GM12891 (cell line): ENCODE measurements at regions not wholly inside any gene's neighbourhood (a gene's known extent, or its start where the extent isn't known, plus 50 kb on each side); places are given as distances from the start of the nearest gene placed in this dataset.

Experiments
- DNase-seq: peaks from one replicate; pipeline ENCODE4 v3.0.0; 2011; ENCODE audit warnings: low spot score; ENCODE audit not compliant: insufficient read length
- FAIRE-seq: peaks from 2 replicates; lab custom pipeline; 2011; peaks lifted over from hg19 to GRCh38; lab: Jason Lieb, UNC
- PAX5 ChIP-seq: IDR thresholded peaks from 2 replicates; pipeline ENCODE4 v1.6.1; 2011; ENCODE audit warnings: low read length, moderate library complexity, mild to moderate bottlenecking; ENCODE audit not compliant: insufficient read depth, severe bottlenecking
- POLR2A ChIP-seq: IDR thresholded peaks from 2 replicates; pipeline ENCODE4 v1.6.1; 2011; ENCODE audit warnings: low read depth, low read length, control low read depth
- POLR2AphosphoS5 ChIP-seq: IDR thresholded peaks from 2 replicates; pipeline ENCODE4 v1.6.1; 2011; ENCODE audit warnings: low read depth, low read length, control low read depth
- POU2F2 ChIP-seq: IDR thresholded peaks from 2 replicates; pipeline ENCODE4 v1.6.1; 2011; ENCODE audit warnings: low read depth, mild to moderate bottlenecking, control low read depth, low read length, moderate library complexity
- SPI1 ChIP-seq: IDR thresholded peaks from 2 replicates; pipeline ENCODE4 v1.6.1; 2011; ENCODE audit warnings: low read depth, low read length, control low read depth
- TAF1 ChIP-seq: IDR thresholded peaks from 2 replicates; pipeline ENCODE4 v1.6.1; 2011; ENCODE audit warnings: low read depth, low read length, control low read depth

- TF ChIP-seq SPI1 (no peak), POLR2A (no peak), POU2F2 (no peak), PAX5 (no peak), TAF1 (no peak), POLR2AphosphoS5 (no peak)
- DNase-seq (no peak), FAIRE-seq (no peak)
Measured at GRCh38 chr5:87885758-87886157, 382.9 kb downstream of the TMEM161B start.

- no peak for TF ChIP-seq PAX5
- no peak for TF ChIP-seq POLR2AphosphoS5
- TF ChIP-seq SPI1, result no peak
- no peak for TF ChIP-seq TAF1
- no peak for TF ChIP-seq POLR2A
- TF ChIP-seq POU2F2, result no peak
- FAIRE-seq (no peak), DNase-seq (no peak)
Measured at GRCh38 chr5:87877495-87877894, 391.1 kb downstream of the TMEM161B start.

- no peak for TF ChIP-seq PAX5
- TF ChIP-seq POLR2A, result no peak
- no peak for TF ChIP-seq SPI1
- no peak for TF ChIP-seq POLR2AphosphoS5
- no peak for TF ChIP-seq TAF1
- TF ChIP-seq POU2F2, result no peak
- FAIRE-seq (no peak), DNase-seq (no peak)
Measured at GRCh38 chr5:87877023-87877422, 391.6 kb downstream of the TMEM161B start.

DNA sequence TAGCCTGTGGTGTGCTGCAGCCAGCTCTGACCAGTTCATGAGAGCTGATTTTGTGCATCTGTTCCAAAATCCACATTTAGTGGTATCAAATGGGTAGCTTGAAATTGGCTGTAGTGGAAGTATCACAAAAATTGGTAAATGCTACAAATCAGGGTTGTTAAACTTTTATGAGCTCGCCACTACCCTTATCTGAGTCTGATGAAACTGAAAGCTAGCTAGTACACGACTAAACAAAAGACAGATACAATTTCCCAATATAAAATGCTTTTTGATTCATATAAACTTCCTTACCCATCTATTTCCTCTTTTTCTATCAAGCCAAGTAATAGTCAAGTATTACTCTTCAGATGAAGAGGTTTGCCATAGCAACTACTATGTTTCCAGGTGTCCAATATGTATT, 392.0 kb downstream of the TMEM161B start:
- DNase-seq (no peak), FAIRE-seq (no peak)
- TF ChIP-seq POU2F2 (no peak), POLR2A (no peak), PAX5 (no peak), TAF1 (no peak), SPI1 (no peak), POLR2AphosphoS5 (no peak)

GRCh38 chr5:87872986-87873385, 395.7 kb downstream of the TMEM161B start:
- no peak for FAIRE-seq
- TF ChIP-seq PAX5 (no peak), POLR2AphosphoS5 (no peak), TAF1 (no peak), POU2F2 (no peak)
- DNase-seq, result no peak

- no peak for FAIRE-seq
- TF ChIP-seq TAF1, result no peak
- TF ChIP-seq PAX5, result no peak
- no peak for TF ChIP-seq POLR2AphosphoS5
- TF ChIP-seq SPI1, result no peak
- TF ChIP-seq POLR2A, result no peak
- TF ChIP-seq POU2F2, result no peak
- DNase-seq, result no peak
Measured at GRCh38 chr5:87868792-87869191, 399.9 kb downstream of the TMEM161B start.

GRCh38 chr5:87867281-87867680, 401.4 kb downstream of the TMEM161B start:
- DNase-seq (no peak), FAIRE-seq (no peak)
- no peak for TF ChIP-seq SPI1
- TF ChIP-seq POU2F2, result no peak
- TF ChIP-seq TAF1, result no peak
- TF ChIP-seq PAX5, result no peak
- no peak for TF ChIP-seq POLR2A
- TF ChIP-seq POLR2AphosphoS5, result no peak

- FAIRE-seq (no peak), DNase-seq (no peak)
- TF ChIP-seq POLR2A (no peak), POLR2AphosphoS5 (no peak), POU2F2 (no peak), SPI1 (no peak), PAX5 (no peak), TAF1 (no peak)
Measured at GRCh38 chr5:87853541-87853940, 415.1 kb downstream of the TMEM161B start.

DNA sequence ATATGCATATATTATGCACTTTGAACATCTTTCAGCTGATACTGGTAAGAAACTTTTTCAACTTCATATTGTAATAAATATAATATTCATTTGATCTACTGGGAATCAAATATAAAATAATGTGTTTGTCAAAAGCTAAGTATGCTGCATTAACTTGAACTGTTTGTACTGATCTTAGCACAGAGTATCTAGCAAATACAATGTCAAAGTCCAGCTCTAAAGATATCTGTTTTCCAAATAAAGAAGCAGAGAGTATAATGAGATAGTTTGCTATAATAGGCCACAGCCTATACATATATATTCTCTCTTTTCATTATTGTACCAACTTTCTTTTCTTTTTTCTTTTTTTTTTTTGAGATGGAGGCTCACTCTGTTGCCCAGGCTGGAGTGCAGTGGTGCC, 417.0 kb downstream of the TMEM161B start:
- no peak for TF ChIP-seq POLR2AphosphoS5
- no peak for TF ChIP-seq PAX5
- TF ChIP-seq POLR2A, result no peak
- TF ChIP-seq POU2F2, result no peak
- TF ChIP-seq SPI1, result no peak
- no peak for TF ChIP-seq TAF1
- no peak for DNase-seq
- FAIRE-seq, result no peak

GRCh38 chr5:87850843-87851242, 417.8 kb downstream of the TMEM161B start:
- FAIRE-seq, result no peak
- no peak for TF ChIP-seq POU2F2
- no peak for TF ChIP-seq POLR2AphosphoS5
- TF ChIP-seq TAF1, result no peak
- no peak for TF ChIP-seq SPI1
- no peak for DNase-seq
